A673 (cell line): ENCODE measurements at regions not wholly inside any gene's neighbourhood (a gene's known extent, or its start where the extent isn't known, plus 50 kb on each side); places are given as distances from the start of the nearest gene placed in this dataset.

ENCODE experiments used
- BruUV-seq: library from RNA; stranded (reverse); fragments of 400-500 nt; replicated peaks from 2 replicates; lab custom pipeline; 2021; lab: Mats Ljungman, UMichigan
- CTCF ChIA-PET: fragments of 300-600 bp; sonication (Branson Sonifier 250); formaldehyde crosslinking; loops from one replicate; lab custom pipeline; 2022; ENCODE audit warnings: antibody characterized with exemption; lab: Charles Lee
- POLR2A ChIA-PET: fragments of 300-600 bp; sonication (Branson Sonifier 250); formaldehyde crosslinking; loops from one replicate; lab custom pipeline; 2022; ENCODE audit warnings: antibody characterized with exemption; ENCODE audit not compliant: low non-redundant PET; lab: Charles Lee
- DNase-seq: peaks from one replicate; pipeline ENCODE4 v3.0.0-alpha.2; 2015; ENCODE audit warnings: low spot score
- H3K27ac ChIP-seq: fragments of 200-600 bp; sonication (generic); 2 replicates; pipeline ENCODE4 v1.5.1; 2016; ENCODE audit warnings: mixed run types, low read depth, mild to moderate bottlenecking, mixed read lengths, antibody characterized with exemption, low read length; ENCODE audit not compliant: poor library complexity, severe bottlenecking
- H3K27me3 ChIP-seq: fragments of 200-600 bp; sonication (generic); replicated peaks from 2 replicates; pipeline ENCODE4 v1.6.1; 2017; ENCODE audit warnings: mixed run types, low read depth, mild to moderate bottlenecking, mixed read lengths, antibody characterized with exemption, low read length; ENCODE audit not compliant: insufficient read depth, poor library complexity
- H3K36me3 ChIP-seq: fragments of 200-600 bp; sonication (generic); 2 replicates; pipeline ENCODE4 v1.6.1; 2016; ENCODE audit warnings: mixed run types, mild to moderate bottlenecking, mixed read lengths, antibody characterized with exemption, low read length; ENCODE audit not compliant: insufficient read depth, poor library complexity, severe bottlenecking
- H3K4me1 ChIP-seq: fragments of 200-600 bp; sonication (generic); 2 replicates; pipeline ENCODE4 v1.6.1; 2017; ENCODE audit warnings: mixed run types, mild to moderate bottlenecking, mixed read lengths, antibody characterized with exemption, low read length; ENCODE audit not compliant: insufficient read depth, poor library complexity, severe bottlenecking
- H3K4me3 ChIP-seq: fragments of 200-600 bp; sonication (generic); 2 replicates; pipeline ENCODE4 v1.5.1; 2016; ENCODE audit warnings: low read depth, mixed run types, mild to moderate bottlenecking, mixed read lengths, low read length; ENCODE audit not compliant: poor library complexity, severe bottlenecking
- H3K9me3 ChIP-seq: fragments of 200-600 bp; sonication (generic); 2 replicates; pipeline ENCODE4 v1.6.1; 2016; ENCODE audit warnings: mixed run types, low read depth, mild to moderate bottlenecking, mixed read lengths, antibody characterized with exemption, low read length; ENCODE audit not compliant: poor library complexity, severe bottlenecking
- CTCF ChIP-seq: fragments of 300-800, 200-600 bp; sonication (generic); conservative IDR thresholded peaks from 2 replicates; pipeline ENCODE4 v1.5.1; 2017; ENCODE audit warnings: low read depth, mild to moderate bottlenecking, antibody characterized with exemption, low read length, moderate library complexity, mixed read lengths
- EZH2 ChIP-seq: fragments of 200-600 bp; sonication (generic); IDR thresholded peaks from 2 replicates; pipeline ENCODE4 v1.6.1; 2017; ENCODE audit warnings: borderline replicate concordance, low read depth, mild to moderate bottlenecking, mixed read lengths, antibody characterized with exemption, low read length; ENCODE audit not compliant: poor library complexity, severe bottlenecking
- intact Hi-C: fragments of 100-400 bp; cut with micrococcal nuclease; formaldehyde crosslinking; loops from one replicate; pipeline ENCODE4 v1.10.0; 2022; ENCODE audit not compliant: unreplicated experiment

DNA sequence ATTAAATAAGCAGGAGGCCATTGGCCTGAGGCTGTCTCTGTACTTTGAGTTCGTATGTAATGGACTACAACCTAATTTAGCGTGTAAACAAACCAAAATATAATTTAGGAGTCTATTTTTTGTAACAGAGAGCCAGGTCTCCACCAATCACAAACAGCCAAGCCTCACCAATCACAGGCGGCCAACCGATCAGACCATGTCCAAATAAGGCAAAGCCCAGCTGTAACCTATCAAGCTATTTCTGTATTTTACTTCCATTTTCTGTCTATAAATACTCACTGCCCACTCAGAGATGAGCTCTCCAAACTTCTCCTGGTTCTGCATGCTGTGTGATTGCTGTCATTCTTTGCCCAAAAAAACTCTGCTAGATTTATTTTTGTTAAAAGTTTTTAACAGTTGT, 322.7 kb downstream of the NPIPA8 start:
- intact Hi-C loops: no loop called here
- CTCF ChIA-PET: no interaction called here

GRCh38 chr16:18008356-18008755, 328.2 kb downstream of the NPIPA8 start:
- H3K27ac ChIP-seq: no peak overlapping the region
- H3K36me3 ChIP-seq: no peaks in the 10 kb centered on the region
- intact Hi-C loops: no loop called here
- H3K9me3 ChIP-seq: no peaks in the 10 kb centered on the region
- TF ChIP-seq EZH2 (no peak), CTCF (no peak)
- BruUV-seq: no TSS peak
- no peaks in the 10 kb centered on the region for H3K4me1 ChIP-seq
- ChIA-PET POLR2A (no interaction called here), CTCF (no interaction called here)
- H3K27me3 ChIP-seq: no peaks in the 10 kb centered on the region
- H3K4me3 ChIP-seq: no peak overlapping the region
- DNase-seq: no peak

More for the DNA sequence above, 322.7 kb downstream of the NPIPA8 start:
- H3K9me3 ChIP-seq: no peaks in the 10 kb centered on the region
- BruUV-seq: no TSS peak
- H3K4me3 ChIP-seq: no peak overlapping the region
- H3K27ac ChIP-seq: no peak overlapping the region
- H3K4me1 ChIP-seq: no peaks in the 10 kb centered on the region
- TF ChIP-seq CTCF: no peak
- TF ChIP-seq EZH2: no peak
- POLR2A ChIA-PET: no interaction called here
- DNase-seq: no peak
- H3K36me3 ChIP-seq: no peaks in the 10 kb centered on the region
- H3K27me3 ChIP-seq: peaks cover 5% of the 10 kb centered on the region

- no peak for TF ChIP-seq CTCF
- no peak for TF ChIP-seq EZH2
- POLR2A ChIA-PET: no interaction called here
Observed at GRCh38 chr16:18003033-18003432, 333.5 kb downstream of the NPIPA8 start.

More at GRCh38 chr16:18003033-18003432, 333.5 kb downstream of the NPIPA8 start:
- Histone ChIP-seq H3K36me3 (no peaks in the 10 kb centered on the region), H3K4me3 (no peak overlapping the region), H3K27me3 (no peaks in the 10 kb centered on the region), H3K27ac (no peak overlapping the region), H3K4me1 (no peaks in the 10 kb centered on the region), H3K9me3 (no peaks in the 10 kb centered on the region)
- no TSS peak for BruUV-seq
- DNase-seq: no peak
- intact Hi-C loops: no loop called here
- CTCF ChIA-PET: no interaction called here
